Cardiac muscle cell (in vitro differentiated cells and primary cell): ENCODE measurements at regions not wholly inside any gene's neighbourhood (a gene's known extent, or its start where the extent isn't known, plus 50 kb on each side); places are given as distances from the start of the nearest gene placed in this dataset.

Experiments
- DNase-seq, 2 donors: peaks; one replicate each; pipeline versions ENCODE4 v3.0.0 to v3.0.0-alpha.2; 2010 to 2017; ENCODE audit warnings: low read depth in 1 of 2, low spot score in 1 of 2
- H3K27ac ChIP-seq: fragments of 200-600 bp; sonication (generic); 2 replicates; pipeline ENCODE4 v1.5.1; 2016
- H3K27me3 ChIP-seq: fragments of 200-600 bp; sonication (generic); 2 replicates; pipeline ENCODE4 v1.6.0; 2016; ENCODE audit warnings: control low read depth
- H3K36me3 ChIP-seq: fragments of 200-600 bp; sonication (generic); 2 replicates; pipeline ENCODE4 v1.5.1; 2016; ENCODE audit warnings: control low read depth
- H3K4me1 ChIP-seq: fragments of 200-600 bp; sonication (generic); 2 replicates; pipeline ENCODE4 v1.8.1; 2017; ENCODE audit warnings: low read depth, mild to moderate bottlenecking, mixed run types
- H3K4me3 ChIP-seq: fragments of 200-600 bp; sonication (generic); 2 replicates; pipeline ENCODE4 v1.5.1; 2016; ENCODE audit warnings: mild to moderate bottlenecking
- H3K9me3 ChIP-seq: fragments of 200-600 bp; sonication (generic); 2 replicates; pipeline ENCODE4 v1.5.1; 2017; ENCODE audit warnings: low read depth, mild to moderate bottlenecking, control low read depth
- TF ChIP-seq, protein P1 (sequence below): IDR thresholded peaks from 2 replicates; pipeline ENCODE4 v1.5.1; 2012; ENCODE audit warnings: low read depth, mild to moderate bottlenecking, low read length

DNA sequence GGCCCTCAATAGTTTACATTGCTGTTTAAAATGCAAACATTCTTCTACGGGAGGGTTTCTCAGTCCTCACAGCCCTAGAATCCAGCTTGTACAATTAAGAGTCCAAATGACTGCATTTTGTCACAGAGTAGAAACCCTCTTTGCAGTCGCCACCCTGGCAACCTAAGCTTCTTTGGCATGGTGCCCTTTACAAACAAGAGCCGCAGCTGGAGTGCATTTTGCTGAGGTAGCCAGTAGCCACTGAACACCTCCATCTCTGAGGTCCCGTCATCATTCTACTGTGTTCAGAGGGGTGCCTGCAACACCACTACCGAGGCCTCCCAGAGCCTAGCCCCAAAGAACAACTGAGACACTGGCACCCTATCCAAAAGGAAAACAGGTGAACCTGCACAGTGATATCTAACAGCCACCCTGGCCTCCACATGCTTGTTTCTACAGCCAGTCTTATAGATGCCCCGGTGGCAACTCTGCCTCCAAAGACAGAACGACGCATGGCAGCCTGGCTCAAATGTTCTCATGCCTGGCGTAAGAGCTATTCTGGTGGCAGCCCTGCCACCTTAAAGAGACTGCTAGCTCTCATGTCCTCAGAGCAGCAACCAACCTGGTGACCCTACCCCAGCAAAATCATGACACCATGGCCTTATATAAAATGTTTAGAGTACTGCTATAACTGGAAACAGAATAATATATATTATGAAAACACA lies 801.9 kb downstream of the TECRL start:
- Histone ChIP-seq H3K4me1 (no peaks in the 10 kb centered on the region), H3K27me3 (no peaks in the 10 kb centered on the region), H3K4me3 (no peak overlapping the region), H3K9me3 (no peaks in the 10 kb centered on the region), H3K27ac (no peak overlapping the region), H3K36me3 (no peaks in the 10 kb centered on the region)
- TF ChIP-seq, protein P1, sequence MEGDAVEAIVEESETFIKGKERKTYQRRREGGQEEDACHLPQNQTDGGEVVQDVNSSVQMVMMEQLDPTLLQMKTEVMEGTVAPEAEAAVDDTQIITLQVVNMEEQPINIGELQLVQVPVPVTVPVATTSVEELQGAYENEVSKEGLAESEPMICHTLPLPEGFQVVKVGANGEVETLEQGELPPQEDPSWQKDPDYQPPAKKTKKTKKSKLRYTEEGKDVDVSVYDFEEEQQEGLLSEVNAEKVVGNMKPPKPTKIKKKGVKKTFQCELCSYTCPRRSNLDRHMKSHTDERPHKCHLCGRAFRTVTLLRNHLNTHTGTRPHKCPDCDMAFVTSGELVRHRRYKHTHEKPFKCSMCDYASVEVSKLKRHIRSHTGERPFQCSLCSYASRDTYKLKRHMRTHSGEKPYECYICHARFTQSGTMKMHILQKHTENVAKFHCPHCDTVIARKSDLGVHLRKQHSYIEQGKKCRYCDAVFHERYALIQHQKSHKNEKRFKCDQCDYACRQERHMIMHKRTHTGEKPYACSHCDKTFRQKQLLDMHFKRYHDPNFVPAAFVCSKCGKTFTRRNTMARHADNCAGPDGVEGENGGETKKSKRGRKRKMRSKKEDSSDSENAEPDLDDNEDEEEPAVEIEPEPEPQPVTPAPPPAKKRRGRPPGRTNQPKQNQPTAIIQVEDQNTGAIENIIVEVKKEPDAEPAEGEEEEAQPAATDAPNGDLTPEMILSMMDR: no peak
- no peak for DNase-seq

DNA sequence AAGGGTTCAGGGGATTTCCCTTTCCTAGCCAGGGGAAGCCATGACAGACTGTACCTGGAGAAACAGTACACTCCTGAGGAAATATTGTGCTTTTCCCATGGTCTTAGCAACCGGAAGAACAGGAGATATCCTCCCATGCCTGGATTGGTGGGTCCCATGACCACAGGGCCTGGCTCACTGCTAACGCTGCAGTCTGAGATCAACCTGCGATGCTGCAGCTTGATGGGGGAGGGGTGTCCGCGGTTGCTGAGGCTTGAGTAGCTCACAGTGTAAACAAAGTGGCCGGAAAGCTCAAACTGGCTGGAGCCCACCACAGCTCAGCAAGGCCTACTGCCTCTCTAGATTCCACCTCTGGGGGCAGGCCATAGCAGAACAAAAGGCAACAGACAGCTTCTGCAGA lies 819.5 kb downstream of the TECRL start:
- H3K36me3 ChIP-seq: no peaks in the 10 kb centered on the region
- H3K4me3 ChIP-seq: no peak overlapping the region
- no peak for DNase-seq
- H3K27me3 ChIP-seq: no peaks in the 10 kb centered on the region
- H3K27ac ChIP-seq: no peak overlapping the region
- H3K9me3 ChIP-seq: no peaks in the 10 kb centered on the region
- H3K4me1 ChIP-seq: no peaks in the 10 kb centered on the region
- TF ChIP-seq, protein P1: no peak

DNA sequence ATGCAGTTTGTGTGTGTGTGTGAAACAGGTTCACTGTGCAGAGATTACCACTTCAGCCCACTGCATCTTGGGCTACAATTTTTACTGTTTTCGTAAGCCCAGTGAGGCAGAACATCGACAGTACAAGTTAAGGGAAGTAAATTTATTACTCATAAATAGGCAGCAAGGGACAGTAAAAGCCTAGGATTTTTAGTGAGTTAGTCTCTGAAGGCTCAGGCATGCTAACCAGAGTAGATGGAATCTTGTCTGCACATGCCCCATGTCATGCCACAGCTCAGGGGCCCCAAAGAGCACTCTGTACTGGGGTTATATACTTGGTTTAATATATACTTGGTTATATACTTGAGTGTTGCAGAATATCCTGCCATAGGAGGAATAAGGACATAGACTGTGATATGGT lies 825.7 kb downstream of the TECRL start:
- no peaks in the 10 kb centered on the region for H3K36me3 ChIP-seq
- H3K4me3 ChIP-seq: no peak overlapping the region
- TF ChIP-seq, protein P1: no peak
- no peaks in the 10 kb centered on the region for H3K4me1 ChIP-seq
- H3K27ac ChIP-seq: no peak overlapping the region
- no peak for DNase-seq
- H3K9me3 ChIP-seq: no peaks in the 10 kb centered on the region
- H3K27me3 ChIP-seq: no peaks in the 10 kb centered on the region

DNA sequence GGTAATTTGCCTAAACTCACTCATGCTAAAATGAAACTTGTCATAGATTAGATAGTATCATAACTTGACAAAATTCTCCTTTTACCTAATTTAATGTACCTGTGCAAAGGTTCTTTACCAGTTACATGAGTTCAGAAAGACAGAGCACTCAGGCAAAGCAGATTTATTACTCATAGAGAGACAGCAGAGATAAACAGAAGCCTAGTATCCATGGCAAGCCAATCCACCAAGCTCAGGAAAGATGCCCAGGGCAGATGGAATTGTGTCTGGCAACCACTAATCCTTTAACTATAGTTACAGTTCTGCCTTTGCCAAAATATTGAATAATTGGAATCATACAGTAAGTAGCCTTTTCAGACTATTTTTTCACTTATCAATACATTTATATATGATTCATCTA lies 826.2 kb downstream of the TECRL start:
- DNase-seq: no peak
- Histone ChIP-seq H3K4me3 (no peak overlapping the region), H3K27me3 (no peaks in the 10 kb centered on the region), H3K27ac (no peak overlapping the region), H3K4me1 (no peaks in the 10 kb centered on the region), H3K36me3 (no peaks in the 10 kb centered on the region), H3K9me3 (no peaks in the 10 kb centered on the region)
- TF ChIP-seq, protein P1: no peak

DNA sequence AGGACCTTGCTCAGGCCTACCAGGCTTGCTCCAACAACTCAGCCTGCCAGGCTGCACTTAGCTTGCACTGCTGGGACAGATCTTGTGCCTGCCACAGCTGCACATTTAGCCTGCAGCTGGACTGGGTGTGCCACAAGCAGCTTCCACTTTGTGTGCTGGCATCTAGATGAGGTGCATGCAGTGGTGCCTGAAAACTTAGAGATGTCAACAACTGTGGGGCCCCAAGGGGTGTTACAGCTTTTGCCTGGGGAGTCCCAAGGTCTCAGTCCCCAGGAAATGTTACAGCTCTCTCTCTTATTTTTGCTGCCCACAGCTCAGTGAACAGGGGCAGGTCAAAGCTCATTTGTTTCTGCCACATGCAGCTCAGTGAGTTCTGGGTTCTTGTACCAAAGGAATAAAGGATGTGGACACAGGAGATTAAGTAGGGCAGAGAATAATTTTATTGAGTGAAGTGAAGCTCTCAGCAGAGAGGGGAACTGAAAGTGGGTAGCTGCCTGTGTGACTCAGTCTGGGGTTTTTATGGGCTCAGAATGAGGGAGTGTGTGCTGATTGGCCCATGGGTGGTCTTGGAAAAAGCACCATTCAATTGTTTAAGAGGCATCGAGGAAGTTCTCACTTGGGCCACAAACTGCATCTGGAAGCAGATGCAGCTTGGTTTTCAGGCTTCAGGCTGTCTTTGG lies 828.3 kb downstream of the TECRL start:
- no peaks in the 10 kb centered on the region for H3K9me3 ChIP-seq
- no peaks in the 10 kb centered on the region for H3K4me1 ChIP-seq
- no peak overlapping the region for H3K4me3 ChIP-seq
- no peaks in the 10 kb centered on the region for H3K36me3 ChIP-seq
- H3K27ac ChIP-seq: no peak overlapping the region
- TF ChIP-seq, protein P1: no peak
- no peaks in the 10 kb centered on the region for H3K27me3 ChIP-seq
- no peak for DNase-seq
